Osteocyte (in vitro differentiated cells): ENCODE measurements at regions not wholly inside any gene's neighbourhood (a gene's known extent, or its start where the extent isn't known, plus 50 kb on each side); places are given as distances from the start of the nearest gene placed in this dataset.
"Not testable (repeated sequence)": the region's sequence is repeated elsewhere in the genome, so short reads cannot be mapped to it uniquely, and the experiment has no call there.

ENCODE experiments used
- DNase-seq: peaks from one replicate; pipeline ENCODE4 v3.0.0; 2021; ENCODE audit warnings: mixed read lengths; ENCODE audit not compliant: unreplicated experiment; ENCODE audit errors: extremely low spot score
- H3K27ac Mint-ChIP-seq: one replicate; pipeline ENCODE4 v1.8.0; 2021; ENCODE audit warnings: mild to moderate bottlenecking, mixed read lengths; ENCODE audit not compliant: unreplicated experiment
- H3K27me3 Mint-ChIP-seq: one replicate; pipeline ENCODE4 v1.8.0; 2021; ENCODE audit warnings: mixed read lengths; ENCODE audit not compliant: unreplicated experiment
- H3K36me3 Mint-ChIP-seq: one replicate; pipeline ENCODE4 v1.8.0; 2021; ENCODE audit warnings: mixed read lengths; ENCODE audit not compliant: unreplicated experiment
- H3K4me1 Mint-ChIP-seq: one replicate; pipeline ENCODE4 v1.8.0; 2021; ENCODE audit warnings: mixed read lengths; ENCODE audit not compliant: unreplicated experiment
- H3K4me3 Mint-ChIP-seq: one replicate; pipeline ENCODE4 v1.8.0; 2021; ENCODE audit warnings: mild to moderate bottlenecking, moderate library complexity, mixed read lengths; ENCODE audit not compliant: unreplicated experiment
- H3K9me3 Mint-ChIP-seq: one replicate; pipeline ENCODE4 v1.8.0; 2021; ENCODE audit warnings: mixed read lengths; ENCODE audit not compliant: unreplicated experiment
- CTCF ChIP-seq: fragments of 200-600 bp; sonication (generic); IDR thresholded peaks from 2 replicates; pipeline ENCODE4 v1.5.0; 2021; ENCODE audit warnings: antibody characterized with exemption, mild to moderate bottlenecking, moderate library complexity

- no peaks in the 10 kb centered on the region for H3K36me3 Mint-ChIP-seq
- no peak overlapping the region for H3K4me3 Mint-ChIP-seq
- no peak for DNase-seq
- H3K27ac Mint-ChIP-seq = no peak overlapping the region
- H3K27me3 Mint-ChIP-seq = no peaks in the 10 kb centered on the region
- peaks cover 21% of the 10 kb centered on the region for H3K4me1 Mint-ChIP-seq
- H3K9me3 Mint-ChIP-seq = peaks cover 17% of the 10 kb centered on the region
- no peak for TF ChIP-seq CTCF
These were observed 331.7 kb downstream of the XPNPEP1 start for GRCh38 chr10:109591601-109592000.

- TF ChIP-seq CTCF = no peak
- H3K36me3 Mint-ChIP-seq = no peaks in the 10 kb centered on the region
- H3K27me3 Mint-ChIP-seq = peaks cover 2% of the 10 kb centered on the region
- H3K4me3 Mint-ChIP-seq = no peak overlapping the region
- H3K4me1 Mint-ChIP-seq = peaks cover 10% of the 10 kb centered on the region
- no peaks in the 10 kb centered on the region for H3K9me3 Mint-ChIP-seq
- no peak overlapping the region for H3K27ac Mint-ChIP-seq
- DNase-seq = no peak
These were observed 335.1 kb downstream of the XPNPEP1 start for GRCh38 chr10:109588259-109588658.

- Mint-ChIP-seq H3K9me3 (no peaks in the 10 kb centered on the region), H3K27me3 (peaks cover 2% of the 10 kb centered on the region), H3K27ac (no peak overlapping the region), H3K4me3 (no peak overlapping the region), H3K4me1 (peaks cover 10% of the 10 kb centered on the region), H3K36me3 (no peaks in the 10 kb centered on the region)
- no peak for TF ChIP-seq CTCF
- no peak for DNase-seq
These were observed 335.9 kb downstream of the XPNPEP1 start for GRCh38 chr10:109587366-109587765.

GRCh38 chr10:109556399-109556798 is 366.9 kb downstream of the XPNPEP1 start:
- Mint-ChIP-seq H3K4me3 (no peak overlapping the region), H3K27ac (no peak overlapping the region), H3K27me3 (peaks cover 3% of the 10 kb centered on the region), H3K9me3 (peaks cover 3% of the 10 kb centered on the region), H3K36me3 (no peaks in the 10 kb centered on the region), H3K4me1 (no peaks in the 10 kb centered on the region)
- TF ChIP-seq CTCF = no peak
- DNase-seq = no peak

GRCh38 chr10:109542050-109542603 is 381.2 kb downstream of the XPNPEP1 start:
- not testable (repeated sequence) for H3K27ac Mint-ChIP-seq, DNase-seq, H3K4me3 Mint-ChIP-seq, H3K36me3 Mint-ChIP-seq, H3K4me1 Mint-ChIP-seq, H3K9me3 Mint-ChIP-seq, H3K27me3 Mint-ChIP-seq

- H3K4me1 Mint-ChIP-seq = no peaks in the 10 kb centered on the region
- DNase-seq = no peak
- no peaks in the 10 kb centered on the region for H3K36me3 Mint-ChIP-seq
- TF ChIP-seq CTCF = no peak
- no peaks in the 10 kb centered on the region for H3K27me3 Mint-ChIP-seq
- H3K9me3 Mint-ChIP-seq = peaks cover 16% of the 10 kb centered on the region
- no peak overlapping the region for H3K4me3 Mint-ChIP-seq
- H3K27ac Mint-ChIP-seq = no peak overlapping the region
These were observed 389.1 kb downstream of the XPNPEP1 start for GRCh38 chr10:109534193-109534592.
